ENCODE measurements at regions not wholly inside any gene's neighbourhood (a gene's known extent, or its start where the extent isn't known, plus 50 kb on each side); places are given as distances from the start of the nearest gene placed in this dataset.
A peak's percentile ranks its signal among the peaks of the same experiment; 100 is the strongest.

DNA sequence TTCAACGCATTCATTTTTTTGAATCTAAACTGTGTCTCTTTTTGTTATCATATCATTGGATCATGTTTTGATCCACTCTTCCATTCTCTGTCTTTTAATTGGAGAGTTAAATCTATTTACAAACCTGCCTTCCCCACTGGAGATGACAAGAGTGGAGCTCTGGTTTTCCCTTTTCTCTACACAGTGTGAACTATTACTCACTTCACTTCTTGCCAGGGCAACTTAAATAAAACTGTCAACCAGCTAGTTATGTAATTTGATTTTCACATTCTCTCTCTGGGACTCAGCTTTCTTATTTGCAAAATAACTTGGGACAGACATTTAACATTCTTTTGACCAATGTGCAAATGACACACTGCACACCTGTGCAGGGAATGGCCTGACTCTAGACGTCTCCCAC, 230.8 kb upstream of the CST7 start:
- ATAC-seq: no peak

DNA sequence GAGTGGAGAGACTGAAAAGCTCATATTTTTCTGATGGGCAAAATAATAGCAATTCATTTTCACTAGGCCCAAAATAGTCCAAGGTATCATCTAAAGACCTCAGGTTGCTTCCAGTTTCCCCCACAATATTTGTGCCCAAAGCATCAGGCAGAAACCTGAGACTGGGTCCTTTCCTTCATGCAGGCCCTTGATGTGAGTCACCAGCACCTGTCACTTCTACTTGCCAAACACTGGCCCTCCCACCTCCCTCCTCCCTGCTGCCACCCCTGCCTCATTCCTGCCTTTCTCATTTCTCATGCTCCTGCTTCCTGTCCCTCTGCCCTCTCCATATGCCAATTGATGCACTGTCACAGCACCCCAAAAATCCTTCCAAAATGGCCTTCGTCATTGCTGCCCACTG, 230.4 kb upstream of the CST7 start:
- ATAC-seq: no peak

DNA sequence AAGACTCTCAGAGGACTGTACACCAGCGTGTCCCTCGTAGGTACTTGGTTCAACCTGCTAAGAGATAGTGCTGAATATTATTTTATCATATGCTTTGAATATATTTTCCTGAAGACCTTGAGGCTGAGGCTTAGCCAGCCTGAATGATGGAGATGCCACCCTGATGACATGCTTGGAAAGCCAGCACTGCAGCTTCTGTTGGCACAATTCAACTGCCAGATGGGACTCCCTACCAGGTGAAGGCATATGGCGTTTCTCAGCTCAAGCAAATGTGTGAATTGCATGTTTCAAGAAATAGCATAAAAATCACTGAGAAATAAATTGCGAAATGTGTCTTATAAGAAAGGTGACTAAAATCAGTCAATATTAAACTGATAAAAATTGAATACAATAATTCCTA, 228.1 kb upstream of the CST7 start:
- ATAC-seq: no peak

DNA sequence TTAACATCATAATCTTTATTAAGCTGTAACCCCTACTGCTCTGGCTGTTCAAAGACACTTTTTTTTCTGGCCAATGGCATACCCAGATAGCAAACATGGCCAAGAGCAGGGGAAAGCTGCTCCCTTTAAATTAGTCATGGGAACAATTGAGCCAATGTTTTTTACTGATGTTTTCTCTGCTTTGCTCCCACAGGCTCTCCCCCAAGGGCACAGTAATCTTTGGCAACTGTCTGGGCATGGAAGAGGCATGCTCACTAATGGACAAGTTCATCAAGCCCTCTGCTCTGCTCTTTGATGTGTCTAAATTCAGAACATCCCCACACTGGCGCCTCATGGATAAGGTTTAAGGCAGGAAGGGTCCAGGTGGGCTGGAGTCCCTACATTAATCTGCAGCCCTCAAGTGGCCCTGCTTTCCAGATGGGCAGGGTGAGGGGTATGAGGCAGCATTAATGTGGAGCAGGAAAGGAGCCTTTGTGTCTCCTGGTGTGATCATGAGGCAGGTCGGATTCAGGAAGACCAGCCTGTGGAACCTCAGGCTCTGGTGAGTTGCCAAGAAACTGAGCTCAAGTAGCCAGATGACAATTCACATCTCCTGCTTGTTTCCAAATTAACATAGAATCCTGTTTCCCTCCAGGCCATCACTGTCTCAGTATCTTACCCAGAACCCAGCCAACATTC, 227.0 kb upstream of the CST7 start:
- ATAC-seq: no peak

DNA sequence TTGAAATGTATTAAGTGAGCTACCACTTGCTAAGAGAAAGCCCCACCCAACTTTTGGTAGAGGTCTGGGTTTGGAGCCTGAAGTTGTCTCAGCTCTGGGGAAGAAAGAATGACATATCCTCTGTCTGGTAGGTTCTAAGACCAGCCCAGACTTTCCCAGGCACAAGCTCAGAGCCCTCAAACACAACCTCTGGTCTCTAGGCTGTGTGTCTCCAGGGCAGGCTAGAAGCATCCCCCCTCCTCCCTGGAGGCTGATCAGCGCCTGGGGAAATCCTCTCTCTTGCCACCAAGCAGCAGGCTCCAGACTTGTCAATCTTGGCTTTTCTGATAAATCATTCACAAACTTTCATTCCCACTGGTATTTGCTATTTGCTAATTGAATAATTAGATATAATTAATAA, 226.5 kb upstream of the CST7 start:
- no peak for ATAC-seq

DNA sequence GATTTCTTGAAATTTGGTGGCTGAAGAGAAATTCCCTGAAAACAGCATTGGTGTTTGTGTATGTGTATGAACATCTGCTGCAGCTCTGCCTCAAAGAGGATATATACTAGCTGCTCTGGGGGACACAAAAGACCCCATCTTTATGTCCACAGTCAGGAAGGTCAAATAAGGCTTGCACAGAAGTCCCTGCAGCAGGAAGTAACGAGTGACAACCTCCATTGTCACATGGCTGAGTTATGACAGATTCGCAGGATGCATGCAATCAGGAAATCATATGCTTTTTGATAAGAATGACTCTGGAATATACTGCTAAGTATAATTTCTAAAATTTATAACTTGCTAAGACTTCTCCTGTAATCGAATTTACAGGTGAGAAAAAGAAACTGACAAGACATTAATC, 225.9 kb upstream of the CST7 start:
- no peak for ATAC-seq

DNA sequence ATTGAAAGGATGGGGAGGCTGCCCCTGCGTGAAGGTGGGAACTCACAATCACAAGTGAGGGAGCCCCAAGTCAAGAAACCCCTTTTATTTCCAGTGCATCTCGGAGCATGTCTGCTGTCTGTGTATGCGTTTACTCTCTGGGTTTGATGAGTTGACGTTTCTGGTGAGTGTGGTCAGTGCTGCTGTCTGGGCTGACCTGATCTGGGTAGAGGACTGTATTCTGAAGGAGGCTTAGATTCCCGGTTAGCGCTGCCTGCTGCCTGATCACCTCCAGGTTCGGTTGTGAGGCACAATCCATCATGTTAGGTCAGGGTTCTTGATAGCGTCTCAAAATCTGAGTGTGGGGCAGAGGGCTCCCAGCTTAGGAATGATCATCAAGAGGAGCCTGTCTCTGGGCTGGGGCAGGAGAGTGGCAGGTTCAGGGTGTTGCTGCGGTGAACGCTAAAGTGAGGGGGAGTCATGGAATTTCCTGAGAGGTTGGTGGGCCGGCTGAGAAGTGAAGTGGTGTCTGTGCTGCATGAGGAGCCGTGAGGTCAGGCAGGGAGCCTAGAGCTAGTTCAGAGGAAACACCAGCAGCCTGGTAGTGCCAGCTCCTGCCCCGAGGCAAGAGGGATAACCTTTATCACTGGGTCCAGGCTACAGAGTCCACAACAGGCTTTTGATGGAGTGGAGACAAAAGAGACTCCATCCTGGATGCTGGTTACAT, 225.3 kb upstream of the CST7 start:
- ATAC-seq: no peak

DNA sequence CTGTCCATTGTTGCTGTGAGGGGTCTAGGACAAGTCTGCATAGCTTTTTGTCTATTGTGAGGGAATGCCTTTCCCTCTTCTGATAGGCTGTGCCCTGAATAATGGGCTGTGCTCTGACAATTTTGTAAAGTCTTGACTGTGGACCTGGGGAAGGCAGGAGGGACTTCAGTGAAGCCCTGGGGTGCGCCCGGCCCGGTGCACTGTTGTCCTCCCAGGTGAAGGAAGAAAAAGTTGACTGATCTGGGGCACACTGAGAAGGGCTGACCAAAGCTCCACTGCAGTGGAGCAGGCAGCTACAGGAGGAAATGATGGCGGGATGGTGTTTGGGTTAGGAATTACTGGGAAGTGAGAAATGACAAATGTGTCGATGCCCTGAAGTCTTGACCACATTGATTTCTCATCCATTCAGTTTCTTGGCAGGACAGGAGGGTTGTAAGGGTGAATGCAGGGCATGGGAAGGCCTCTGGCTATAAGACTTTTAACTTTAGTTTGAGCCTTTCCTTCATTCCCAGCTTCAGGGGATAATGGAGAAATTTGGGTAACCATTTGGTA, 224.0 kb upstream of the CST7 start:
- no peak for ATAC-seq

DNA sequence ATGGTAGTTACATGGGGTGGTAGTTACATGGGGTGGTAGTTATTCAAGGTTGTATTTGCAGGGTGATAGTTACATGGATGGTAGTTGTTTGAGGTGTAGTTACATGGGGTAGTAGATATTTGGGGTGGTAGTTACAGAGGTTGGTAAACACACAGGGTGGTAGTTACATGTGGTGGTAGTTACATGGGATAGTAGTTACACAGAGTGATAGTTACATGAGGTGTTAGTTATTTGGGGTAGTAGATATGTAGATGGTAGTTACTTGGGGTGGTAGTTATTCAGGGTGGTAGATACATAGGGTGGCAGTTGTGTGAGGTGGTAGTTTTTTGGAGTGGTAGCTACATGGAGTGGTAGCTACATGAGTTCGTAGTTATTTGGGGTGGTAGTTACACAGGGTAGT, 221.3 kb upstream of the CST7 start:
- ATAC-seq: no peak

DNA sequence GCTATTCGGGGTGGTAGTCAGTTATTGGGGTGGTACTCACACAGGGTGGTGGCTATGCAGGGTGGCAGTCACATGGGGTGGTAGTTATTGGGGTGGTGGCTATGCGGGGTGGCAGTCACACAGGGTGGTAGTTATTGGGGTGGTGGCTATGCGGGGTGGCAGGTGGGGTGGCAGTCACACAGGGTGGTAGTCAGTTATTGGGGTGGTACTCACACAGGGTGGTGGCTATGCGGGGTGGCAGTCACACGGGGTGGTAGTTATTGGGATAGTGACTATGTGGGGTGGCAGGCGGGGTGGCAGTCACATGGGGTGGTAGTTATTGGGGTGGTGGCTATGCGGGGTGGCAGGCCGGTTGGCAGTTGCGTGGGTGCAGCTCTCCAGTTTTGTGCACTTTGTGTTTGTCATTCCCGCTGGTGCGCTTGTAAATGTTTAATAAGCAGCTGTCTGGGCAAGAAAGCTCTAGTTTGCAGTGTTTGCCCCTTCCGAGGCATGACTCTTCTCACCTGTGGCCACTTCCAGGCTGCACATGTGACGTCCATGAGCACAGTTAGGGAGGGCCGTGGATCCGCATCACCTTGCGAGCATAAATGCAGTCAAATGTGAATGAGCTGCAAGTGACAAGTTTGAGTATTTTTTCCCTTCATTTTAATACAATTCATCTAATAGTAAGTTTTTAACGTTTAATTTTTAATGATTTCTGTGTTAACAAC, 219.0 kb upstream of the CST7 start:
- no peak for ATAC-seq

DNA sequence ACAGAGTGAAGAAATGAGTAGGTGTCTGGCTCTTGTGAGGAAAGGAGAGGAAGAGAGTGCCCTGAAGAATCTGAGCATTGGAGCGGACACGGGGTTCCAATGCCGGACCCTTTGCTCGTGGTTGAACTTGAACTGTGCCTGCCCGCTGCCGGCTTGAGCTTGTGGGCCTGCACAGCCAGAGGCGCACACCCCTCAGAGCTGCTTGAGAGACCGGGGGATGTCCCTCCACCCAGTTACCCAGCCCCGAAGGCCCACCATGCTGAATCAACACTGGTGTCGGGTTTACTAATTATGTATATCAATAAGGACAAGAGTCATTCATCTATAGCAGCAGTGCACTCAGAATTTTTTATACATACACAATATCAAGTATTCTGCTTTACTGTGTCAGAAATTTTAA, 218.3 kb upstream of the CST7 start:
- ATAC-seq: no peak

DNA sequence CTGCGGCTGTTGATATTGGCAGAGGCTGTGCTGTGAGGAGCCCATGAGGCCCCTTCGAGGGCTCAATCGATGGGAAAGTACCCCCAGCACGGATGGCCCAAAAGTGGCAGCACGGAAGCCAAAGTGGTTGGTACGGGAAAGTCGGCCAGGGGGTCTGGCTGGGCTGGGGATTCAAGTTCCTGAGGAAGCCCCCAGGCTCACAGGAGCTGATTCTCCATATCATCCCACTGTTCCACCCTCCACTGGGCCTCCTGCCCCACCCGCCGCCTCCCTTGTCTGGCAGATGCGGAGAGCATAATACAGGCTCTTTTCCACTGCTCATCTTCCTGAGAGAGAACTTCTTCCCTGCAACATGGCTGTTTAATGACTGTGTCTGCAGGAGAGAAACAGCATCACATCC, 217.8 kb upstream of the CST7 start:
- no peak for ATAC-seq

DNA sequence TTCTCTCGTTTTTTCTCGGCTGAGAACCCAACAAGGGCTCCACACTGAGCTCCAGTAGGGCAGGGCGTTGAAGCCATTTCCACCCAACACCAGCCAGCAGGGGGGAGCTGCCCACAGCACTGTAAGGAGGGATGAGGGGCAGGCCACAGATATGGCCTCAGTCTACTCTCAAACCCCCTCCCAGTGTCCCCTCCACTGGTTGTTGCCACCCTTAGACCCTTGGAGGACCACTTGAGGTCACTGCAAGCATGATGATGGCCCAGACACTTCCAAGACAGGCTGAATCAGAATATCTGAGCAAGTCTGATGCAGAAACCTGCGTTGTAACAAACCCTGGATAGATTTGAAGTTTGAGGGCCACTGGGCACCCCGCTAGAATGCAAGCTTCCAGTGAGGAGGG, 217.0 kb upstream of the CST7 start:
- no peak for ATAC-seq

DNA sequence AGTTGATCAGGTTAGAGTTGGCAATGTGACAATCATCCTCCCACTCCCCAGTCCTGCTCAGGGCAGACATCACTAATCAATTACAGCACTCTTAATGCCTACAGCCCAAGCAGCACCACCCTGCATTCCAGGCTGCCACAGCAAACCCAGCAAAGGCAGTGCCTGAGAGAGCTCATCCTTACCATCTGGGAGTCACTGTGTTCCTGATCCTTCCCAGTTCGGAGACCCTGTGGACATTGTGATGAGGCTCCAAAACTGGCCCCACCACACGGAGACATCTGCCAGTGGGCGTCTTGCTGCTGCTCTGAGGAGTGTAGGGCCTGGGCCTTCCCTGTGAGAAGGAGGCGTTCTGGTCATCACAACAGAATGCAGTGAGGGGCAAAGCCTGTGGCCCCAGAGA, 216.5 kb upstream of the CST7 start:
- ATAC-seq: no peak

DNA sequence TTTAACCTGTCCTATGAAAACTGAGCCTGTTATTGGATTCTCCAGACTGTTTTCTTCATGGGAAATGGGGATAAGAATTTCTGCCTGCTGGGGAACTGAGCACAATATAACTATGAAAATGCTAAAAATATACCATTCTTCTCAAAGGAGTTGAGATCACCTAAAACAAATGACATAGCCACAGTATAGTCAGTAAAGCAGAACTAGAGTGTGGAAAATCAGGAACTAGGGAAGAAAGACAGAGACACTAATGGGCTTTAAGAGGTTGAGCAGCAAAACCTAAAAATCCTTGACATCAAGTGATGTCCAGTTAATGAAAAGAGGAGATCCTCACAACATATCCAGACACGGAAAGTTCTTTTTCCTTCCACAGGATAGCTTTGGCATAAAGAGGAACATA, 215.7 kb upstream of the CST7 start:
- ATAC-seq: no peak

DNA sequence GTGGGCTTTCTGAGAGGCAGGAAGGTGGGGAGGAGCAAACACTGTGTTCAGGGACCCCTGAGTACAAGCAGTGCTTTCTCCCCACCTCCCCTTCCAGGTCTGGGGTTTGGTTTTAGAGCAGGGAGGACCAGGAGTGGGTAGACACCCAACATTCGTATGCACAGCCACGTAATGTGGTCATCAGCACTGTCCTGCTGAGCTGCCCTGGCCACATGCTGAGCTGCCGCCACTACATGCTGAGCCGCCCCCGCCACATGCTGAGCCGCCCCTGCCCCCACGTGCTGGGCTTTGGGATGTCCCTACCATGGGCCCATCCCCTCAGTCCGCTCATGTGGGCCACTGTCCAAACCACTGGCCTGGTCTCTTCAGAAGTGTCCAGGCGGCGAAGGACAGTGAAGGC, 214.9 kb upstream of the CST7 start:
- ATAC-seq: no peak

DNA sequence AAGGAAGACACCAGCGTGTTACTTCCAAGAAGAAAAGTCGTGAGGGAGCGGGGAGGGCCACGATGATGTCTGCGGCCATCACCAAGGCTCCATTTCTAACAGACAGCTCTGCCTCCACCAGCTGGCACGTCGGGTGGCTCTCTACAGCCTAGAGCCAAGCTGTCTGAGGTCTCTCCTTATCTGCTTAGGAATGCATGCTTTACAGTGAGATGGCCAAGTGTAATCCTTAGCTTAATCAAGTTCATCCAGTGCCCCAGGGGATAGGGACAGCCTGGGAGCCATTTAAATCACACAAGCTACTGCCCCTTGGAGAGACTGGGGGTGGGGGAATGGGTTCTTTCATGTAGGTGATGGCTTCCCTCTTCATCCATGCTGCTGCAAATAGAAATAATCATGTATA, 213.8 kb upstream of the CST7 start:
- no peak for ATAC-seq

DNA sequence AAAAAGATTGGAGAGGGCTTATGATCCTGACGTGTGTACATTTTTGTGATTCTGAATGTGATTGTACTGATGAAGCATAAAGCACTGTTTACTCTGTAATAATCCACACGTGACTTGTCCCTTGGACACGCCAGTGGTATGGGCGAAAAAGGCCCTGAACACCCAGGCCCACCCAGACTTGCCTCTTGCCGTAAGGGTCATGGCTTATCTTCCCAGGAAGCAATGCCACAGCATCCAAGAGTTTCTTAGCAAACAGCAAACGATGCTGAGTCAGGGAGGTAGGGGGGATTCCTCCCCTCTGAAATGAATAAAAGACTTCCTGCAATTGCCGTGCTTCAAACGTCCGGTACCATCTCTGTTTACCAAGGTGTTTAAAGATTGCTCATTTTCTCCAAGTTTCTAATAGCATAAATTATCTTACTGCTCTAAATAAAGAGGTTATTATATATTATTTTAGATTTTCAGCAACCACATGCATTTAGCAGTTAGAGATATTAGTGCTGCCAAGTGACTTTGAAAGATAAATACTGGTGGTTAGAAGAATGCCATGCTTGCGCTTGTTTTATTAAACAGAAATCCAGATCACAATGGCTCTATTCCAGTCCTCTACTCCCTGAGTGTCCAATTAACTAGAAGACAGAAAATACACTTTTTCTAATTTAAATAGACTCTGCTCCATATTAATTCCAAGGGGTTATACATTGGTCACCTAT, 212.8 kb upstream of the CST7 start:
- no peak for ATAC-seq

DNA sequence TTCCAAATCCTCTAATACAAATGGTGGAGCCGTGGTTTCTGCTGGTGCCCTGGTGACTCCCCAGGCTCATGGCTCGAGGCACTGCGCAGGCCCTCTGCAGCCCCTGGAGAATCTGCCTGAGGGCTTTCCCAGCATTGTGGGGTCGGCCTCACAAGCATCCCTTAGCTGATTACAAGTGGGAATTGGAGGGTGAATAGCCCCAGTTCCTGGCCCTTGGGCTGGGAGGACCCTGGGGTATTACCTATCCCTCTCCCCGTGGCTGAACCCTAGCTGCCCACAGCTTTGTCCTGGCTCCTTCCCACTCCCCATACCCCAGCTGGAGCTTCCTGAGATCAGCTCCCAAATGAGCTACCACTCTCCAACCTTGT, 212.2 kb upstream of the CST7 start:
- ATAC-seq: no peak

DNA sequence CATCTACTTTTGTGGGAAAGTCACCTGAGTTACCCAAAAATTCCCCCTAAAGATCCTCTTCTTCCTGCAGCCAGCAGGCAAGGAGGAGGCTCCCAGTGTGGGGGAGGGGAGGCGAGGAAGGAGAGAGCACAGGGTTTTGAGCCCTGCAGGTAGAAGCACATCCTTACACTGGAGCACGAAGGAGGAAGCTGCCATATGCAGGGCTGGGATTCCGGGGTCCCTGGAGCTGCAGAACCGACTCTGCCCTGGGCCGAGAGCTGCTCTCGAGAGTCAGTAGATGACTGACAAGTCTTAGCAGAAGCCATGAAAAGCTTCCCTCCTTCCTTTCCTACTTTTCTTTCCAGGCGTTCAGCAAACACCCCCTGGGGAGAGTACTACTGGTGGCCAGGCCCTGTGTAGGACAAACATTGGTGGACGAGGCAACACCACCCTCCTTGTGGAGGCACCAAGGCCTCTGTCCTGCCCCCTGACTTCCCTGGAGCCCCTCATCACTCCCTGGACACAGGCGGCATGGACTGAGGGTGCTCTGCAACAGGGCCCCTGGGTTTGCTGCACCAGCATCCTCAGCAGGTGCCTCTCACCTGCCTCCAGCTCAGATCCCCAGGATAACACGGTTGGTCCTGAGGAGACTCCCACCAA, 211.7 kb upstream of the CST7 start:
- ATAC-seq: no peak

DNA sequence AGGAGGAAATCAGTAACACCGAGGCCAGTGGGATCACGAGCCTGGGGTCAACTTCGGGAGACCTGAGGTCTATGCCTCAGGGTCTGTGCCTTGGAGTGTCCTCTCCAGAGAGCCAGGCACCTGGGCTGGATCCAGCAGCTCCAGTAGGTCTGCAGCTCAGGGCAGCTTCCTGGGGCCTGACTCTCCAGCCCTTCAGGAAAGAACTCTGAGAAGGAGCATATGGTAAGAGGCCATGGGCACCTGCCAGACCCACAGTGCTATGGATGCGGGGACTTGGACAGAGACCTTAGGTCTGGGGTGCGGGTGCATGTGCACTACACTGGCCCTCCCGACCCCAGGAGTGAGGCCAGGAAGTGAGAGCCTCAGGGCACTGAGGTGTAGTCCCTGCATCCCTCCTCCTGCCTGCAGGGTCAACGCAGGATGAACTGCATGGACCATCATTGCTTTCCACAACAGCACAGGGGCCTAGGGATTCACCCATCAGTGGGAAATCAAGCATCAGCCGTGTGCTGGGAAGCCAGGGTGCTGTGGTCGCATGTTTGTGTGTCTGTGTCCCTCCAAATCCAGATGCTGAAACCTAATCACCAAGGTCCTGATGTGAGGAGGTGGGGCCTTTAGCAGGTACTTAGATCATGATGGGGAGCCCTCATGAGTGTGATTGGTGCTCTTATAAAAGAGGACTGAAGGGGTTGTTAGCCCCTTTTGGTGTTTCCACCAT, 210.9 kb upstream of the CST7 start:
- ATAC-seq: no peak

DNA sequence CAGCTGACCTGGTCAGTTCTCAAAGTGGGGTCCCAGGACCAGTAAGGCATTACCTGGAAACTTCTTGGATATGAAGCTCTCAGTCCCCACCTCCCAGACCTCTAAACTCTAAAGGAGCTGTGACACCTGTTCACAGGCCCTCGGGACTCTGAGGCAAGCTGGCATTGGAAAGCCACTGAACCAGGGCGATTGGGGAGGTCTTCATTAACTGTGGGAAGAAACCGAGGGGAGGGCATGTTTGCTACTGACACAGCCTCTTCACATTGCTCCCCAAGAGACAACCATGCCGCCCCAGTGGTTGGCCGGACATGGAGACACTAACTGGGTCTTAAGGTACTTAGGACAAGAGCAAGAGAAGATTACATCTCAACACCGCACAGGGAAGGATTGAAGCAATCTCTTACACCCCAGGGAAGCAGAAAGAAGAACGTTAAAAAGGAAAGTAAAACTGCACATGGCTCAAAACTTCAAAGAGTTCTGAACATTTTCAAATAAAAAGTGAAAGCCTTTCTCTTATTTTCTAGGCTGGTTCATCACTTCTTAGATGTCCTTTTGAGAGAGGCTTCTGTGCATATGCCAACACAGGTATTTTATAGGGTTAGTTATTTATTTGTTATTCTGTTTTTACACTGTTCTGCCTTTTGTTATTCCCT, 210.0 kb upstream of the CST7 start:
- peak; percentile 36 to 39 for ATAC-seq
